ENCODE measurements at regions not wholly inside any gene's neighbourhood (a gene's known extent, or its start where the extent isn't known, plus 50 kb on each side); places are given as distances from the start of the nearest gene placed in this dataset.

DNA sequence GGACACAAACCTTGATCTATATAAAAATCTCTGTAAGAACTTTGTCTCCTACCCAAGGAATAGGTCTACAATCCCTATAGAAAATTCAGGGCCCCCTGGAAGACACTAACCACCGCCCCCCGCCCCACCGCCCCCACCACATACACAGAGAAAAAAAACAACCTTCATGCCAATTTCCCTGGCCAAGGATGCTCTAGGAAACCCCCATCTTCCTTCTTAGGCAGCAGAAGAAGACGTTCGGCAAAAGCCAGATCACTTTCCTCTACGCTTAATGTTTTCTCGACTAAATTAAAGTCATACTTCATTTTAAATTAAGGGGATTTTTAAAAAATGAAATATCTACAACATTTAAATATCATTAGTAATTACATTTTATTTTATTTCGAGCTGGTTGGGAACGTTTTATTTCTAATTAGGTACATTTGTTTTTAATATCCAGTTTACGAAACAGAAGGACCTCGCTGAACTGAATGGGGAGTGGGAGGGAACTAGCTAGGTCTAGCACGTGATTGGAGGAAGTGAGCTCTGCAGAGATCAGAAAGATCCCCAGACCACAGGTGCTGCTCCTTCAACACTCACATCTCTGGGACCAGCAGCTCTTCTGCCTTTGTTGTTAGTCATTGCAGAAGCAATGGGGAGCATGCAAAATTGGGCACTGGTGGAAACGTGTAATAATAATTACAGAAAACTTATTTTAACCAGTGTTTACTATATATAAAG lies 472.3 kb downstream of the MN1 start:
- no peak for DNase-seq

DNA sequence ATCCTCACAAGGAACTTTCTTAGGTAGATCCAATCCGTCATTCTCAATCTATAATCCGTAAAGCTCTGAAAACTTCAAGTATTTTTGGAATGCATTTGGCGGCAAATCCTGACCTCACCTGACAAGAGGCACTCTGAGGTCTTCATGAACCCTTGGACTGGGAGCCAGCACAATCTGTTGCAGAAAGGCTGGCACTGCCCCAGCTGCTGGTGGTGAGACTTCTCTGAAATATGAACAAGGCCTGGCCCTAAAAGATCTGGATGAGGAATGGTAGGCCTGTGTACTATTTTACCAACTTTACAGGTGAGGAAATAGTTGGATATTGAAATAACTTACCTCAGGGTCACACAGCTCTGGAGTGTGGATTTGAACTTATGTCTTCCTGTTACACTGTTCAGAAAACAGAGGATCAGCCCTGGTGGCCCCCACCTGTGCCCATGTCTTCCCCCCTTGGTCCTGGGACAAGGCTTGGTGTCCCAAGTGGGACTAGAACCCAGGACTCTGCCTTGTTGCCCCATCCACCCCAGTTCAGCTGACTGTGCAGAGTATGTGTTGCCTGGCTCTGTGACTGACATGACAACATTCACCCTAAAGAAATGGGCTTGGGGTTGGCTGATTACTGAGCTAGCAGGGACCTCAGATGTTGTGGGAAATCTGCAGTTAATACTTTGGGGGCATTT lies 471.4 kb downstream of the MN1 start:
- DNase-seq: no peak

DNA sequence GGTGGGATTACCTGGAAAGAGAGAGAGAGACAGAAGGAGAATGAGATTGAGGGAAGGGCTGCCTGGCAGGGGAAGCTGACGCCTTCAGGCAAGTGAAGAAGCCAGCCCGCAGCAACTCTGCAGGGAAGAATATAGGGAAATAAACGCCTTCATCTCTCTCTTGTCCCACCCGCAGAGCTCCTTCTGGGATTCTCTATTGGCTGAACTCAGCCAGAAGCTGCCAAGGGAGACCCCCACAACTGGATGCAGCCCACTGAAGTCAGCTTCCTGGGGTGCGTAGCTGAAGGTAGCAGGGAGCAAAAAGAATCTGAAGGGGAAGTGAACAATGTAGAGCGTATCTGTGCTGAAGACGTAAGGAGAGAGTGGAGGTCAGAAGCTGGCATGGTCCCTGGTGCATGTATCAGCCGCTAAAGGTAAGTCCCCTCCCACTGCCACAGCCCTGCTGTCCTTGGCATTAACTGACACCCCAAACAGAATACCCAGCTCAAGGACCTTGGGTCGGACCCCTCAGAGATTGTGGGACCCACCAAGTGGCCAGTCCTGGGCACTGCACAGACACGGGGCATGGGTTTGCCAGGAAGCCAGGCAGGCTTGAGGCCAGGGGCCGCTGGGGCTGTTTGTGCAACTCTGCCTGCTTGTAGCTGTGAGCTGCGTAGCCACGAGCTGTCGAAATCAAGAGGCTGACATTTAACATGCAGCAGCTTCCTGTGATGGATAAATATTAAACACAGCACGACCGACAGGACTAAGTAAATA lies 469.9 kb downstream of the MN1 start:
- no peak for DNase-seq

DNA sequence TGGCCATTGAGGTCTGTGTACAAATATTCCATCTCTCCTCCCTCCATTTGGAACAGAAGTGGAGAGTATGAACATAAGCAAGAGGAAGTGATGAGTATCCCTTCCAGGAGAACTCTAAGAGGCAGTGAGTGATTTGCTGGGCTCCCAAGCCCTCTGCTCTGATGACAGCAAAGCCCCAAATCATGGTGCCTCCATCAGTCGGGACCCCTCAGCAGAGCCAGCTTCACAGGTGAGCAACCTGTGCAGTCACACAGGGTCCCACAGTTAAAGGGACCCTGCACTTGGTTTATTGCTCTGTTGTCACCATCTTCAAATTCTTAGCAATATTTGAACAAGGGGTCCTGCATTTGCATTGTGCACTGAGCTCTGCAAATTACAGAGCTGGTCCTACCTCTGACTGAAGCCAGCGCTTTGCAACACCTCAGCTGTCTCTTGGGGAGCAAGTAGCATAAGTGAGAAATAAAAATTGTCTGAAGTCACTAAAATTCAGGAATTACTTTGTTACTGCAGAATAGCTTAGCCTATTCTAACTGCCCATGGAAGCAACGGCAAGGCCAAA lies 466.4 kb downstream of the MN1 start:
- no peak for DNase-seq

DNA sequence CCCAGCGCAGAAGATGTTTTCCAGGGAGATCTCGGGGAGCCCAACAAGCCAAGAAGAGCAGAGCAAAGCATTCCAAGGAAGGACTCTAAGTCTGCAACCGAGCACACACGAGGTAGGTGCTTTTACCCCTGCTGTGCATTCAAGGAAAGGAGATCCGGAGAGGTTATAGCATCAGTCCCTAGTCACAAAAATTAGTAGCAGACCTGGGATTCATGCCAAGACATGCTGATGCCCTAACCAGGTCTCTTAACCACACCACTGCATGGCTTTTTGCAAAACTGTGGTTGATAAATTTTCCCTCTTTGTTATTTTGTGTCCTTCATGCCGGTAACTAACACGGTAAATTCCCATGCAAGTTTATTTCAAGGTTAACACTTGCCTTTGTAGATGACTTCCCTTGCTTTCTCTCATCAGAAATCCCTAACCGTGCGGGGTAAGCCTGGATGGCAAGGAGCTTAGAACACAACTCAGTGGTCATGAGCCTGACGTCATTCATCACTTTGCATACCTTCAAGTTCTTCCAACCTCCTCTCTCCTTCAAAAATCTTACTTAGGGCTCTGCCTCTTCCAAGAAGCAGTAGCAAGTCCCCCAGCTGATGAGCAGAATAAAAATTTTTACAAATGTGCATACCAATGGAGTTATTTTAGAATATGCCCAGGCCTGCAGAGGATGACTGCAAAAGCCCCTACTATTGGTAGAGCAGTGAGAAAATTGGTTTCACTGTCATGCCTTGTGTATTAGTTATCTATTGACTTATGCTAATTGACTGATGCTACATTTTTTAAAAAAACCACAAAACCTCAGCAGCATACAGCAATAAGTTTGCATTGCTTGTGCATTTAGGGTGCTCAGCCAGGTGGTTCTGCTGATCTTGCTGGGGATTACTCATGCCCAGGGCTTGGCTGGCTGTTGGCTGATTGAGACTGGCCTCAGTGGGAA lies 465.1 kb downstream of the MN1 start:
- DNase-seq: no peak

GRCh38 chr22:27337676-27338075 lies 463.9 kb downstream of the MN1 start:
- no peak for DNase-seq

DNA sequence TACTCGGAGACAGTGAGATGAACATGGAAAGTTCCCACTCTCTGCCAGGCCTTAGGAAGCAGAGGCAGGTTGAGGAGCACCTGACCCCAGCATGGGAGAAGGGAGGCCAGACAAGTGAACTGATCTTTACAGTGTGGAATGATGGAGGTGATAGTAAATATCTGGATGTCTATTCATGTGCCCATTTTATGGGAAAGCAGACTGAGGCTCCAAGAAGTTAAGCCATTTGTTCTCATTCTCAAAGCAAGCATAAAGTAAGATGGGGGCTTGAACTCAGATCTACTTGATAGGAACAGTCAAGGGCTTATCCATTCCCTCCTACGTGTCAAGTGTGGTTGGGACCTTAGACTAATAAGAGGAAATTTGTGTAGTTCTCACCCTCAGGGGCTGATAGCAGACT lies 461.5 kb downstream of the MN1 start:
- no peak for DNase-seq

- no peak for DNase-seq
These were observed 457.0 kb downstream of the MN1 start for GRCh38 chr22:27344546-27344945.

GRCh38 chr22:27345691-27346090 lies 455.9 kb downstream of the MN1 start:
- no peak for DNase-seq

DNA sequence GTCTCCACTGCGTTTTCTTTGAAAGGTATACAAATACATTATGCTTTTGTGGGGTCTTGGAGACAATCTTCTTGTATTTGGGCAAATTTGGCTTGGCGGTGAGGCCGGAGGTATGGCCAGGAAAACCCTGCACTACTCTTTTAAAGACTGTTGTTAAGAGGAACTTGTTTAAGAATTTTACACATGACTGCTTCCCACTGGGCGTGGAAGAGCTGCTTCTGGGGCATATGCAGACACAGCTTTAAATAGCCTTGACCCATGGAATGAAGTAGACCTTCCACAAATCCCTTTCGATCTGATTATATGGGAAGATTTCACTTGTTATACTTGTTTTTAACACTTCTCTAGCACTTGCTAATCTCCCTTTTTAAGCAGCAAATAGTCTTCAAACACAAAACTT lies 453.6 kb downstream of the MN1 start:
- no peak for DNase-seq

GRCh38 chr22:27348634-27349033 lies 452.9 kb downstream of the MN1 start:
- no peak for DNase-seq

- no peak for DNase-seq
These were observed 452.1 kb downstream of the MN1 start for GRCh38 chr22:27349456-27349855.

- no peak for DNase-seq
These were observed 451.2 kb downstream of the MN1 start for GRCh38 chr22:27350306-27350705.

GRCh38 chr22:27352426-27352825 lies 449.1 kb downstream of the MN1 start:
- no peak for DNase-seq

DNA sequence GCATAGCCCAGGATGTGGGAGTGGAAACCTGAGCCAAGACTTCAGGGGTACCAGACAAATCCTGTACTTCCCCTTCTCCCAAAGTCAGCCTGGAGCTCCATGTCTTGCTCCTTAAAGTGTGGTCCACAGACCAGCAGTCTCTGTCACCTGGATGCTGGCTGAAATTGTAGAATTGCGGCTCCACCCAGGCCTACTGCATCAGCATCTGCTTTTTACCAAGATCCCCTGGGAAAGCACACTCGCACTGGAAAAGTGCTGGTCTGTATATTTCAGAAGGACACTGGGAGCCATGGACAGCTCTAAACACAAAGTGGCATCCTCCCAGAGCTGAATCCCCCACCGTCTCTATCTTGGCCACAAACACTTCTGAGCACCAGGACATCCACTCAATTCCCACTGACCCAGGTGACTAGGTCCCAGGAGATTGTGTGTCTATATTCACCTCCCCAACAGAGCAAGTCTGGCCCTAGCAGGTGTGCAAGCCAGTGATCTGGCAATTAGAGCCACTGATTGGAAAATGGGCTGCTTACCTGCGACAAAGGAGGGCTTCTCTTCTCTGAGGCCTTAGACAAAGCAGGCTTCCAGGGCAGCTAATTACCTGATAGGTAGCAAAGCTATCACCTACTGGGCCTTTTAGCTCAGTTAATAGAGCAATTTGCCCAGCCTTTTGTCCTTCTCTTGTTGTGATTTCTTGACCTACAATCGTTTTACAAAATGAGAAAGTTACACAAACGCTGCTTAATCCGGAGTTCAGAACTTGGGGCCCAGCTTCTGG lies 443.3 kb downstream of the MN1 start:
- DNase-seq: no peak

DNA sequence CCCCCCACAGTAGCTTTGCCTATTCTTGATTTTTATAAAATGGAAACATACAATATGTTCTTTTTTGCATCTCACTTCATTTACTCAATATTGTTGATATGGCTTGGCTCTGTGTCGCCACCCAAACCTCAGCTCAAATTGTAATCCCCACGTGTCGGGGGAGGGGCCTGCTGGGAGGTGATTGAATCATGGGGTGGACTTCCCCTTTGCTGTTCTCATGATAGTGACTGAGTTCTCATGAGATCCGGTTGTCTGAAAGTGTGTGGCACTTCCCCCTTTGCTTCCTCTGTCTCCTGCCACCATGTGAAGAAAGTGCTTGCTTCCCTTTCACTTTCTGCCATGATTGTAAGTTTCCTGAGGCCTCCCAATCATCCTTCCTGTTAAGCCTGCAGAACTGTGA lies 431.3 kb downstream of the MN1 start:
- DNase-seq: no peak

- DNase-seq: no peak
These were observed 430.6 kb downstream of the MN1 start for GRCh38 chr22:27370987-27371386.

- DNase-seq: no peak
These were observed 429.2 kb downstream of the MN1 start for GRCh38 chr22:27372364-27372763.

DNA sequence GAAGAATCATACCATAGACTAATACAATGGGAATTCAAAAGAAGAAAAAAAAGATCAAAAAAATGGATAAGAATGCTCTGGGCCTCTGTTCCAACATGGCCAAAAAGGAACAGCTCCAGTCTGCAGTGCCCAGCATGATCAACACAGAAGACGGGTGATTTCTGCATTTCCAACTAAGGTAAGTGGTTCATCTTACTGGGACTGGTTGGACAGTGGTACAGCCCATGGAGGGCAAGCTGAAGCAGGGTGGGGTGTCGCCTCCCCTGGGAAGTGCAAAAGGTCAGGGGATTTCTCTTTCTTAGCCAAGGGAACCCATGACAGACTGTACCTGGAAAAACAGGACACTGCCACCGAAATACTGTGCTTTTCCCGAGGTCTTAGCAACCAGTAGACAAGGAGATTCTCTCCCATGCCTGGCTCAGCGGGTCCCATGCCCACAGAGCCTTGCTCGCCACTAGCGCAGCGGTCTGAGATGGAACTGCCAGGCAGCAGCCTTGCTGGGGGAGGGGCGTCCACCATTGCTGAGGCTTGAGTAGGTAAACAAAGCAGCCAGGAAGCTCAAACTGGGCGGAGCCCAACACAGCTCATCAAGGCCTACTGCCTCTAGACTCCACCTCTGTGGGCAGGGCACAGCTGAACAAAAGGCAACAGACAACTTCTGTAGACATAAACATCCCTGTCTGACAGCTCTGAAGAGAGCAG lies 428.4 kb downstream of the MN1 start:
- DNase-seq: no peak

GRCh38 chr22:27377501-27378295 lies 423.9 kb downstream of the MN1 start:
- no peak for DNase-seq
